NCI-H1930 (cell line): ENCODE measurements at regions not wholly inside any gene's neighbourhood (a gene's known extent, or its start where the extent isn't known, plus 50 kb on each side); places are given as distances from the start of the nearest gene placed in this dataset.
A peak's percentile ranks its signal among the peaks of the same experiment; 100 is the strongest.

ENCODE experiments used
- DNase-seq, 2 experiments: peaks; one replicate each; lab custom pipeline; 2025; lab: John Stamatoyannopoulos, UW

GRCh38 chr13:22505489-22505888, 675.3 kb upstream of the SGCG start:
- DNase-seq = no peak

GRCh38 chr13:22506096-22506691, 674.6 kb upstream of the SGCG start:
- no peak for DNase-seq

- peak in 1 of 2 experiments; percentile 37 for DNase-seq
Measured at GRCh38 chr13:22517544-22517943, 663.2 kb upstream of the SGCG start.

- no peak for DNase-seq
Measured at GRCh38 chr13:22536851-22537250, 643.9 kb upstream of the SGCG start.

GRCh38 chr13:22538400-22538799, 642.4 kb upstream of the SGCG start:
- no peak for DNase-seq

- no peak for DNase-seq
Measured at GRCh38 chr13:22549126-22549525, 631.7 kb upstream of the SGCG start.

GRCh38 chr13:22561581-22561980, 619.2 kb upstream of the SGCG start:
- DNase-seq = no peak

GRCh38 chr13:22562116-22562515, 618.7 kb upstream of the SGCG start:
- no peak for DNase-seq

GRCh38 chr13:22563272-22563671, 617.5 kb upstream of the SGCG start:
- DNase-seq = no peak

- DNase-seq = no peak
Measured at GRCh38 chr13:22569811-22570210, 611.0 kb upstream of the SGCG start.

- no peak for DNase-seq
Measured at GRCh38 chr13:22589880-22590279, 590.9 kb upstream of the SGCG start.

- DNase-seq = no peak
Measured at GRCh38 chr13:22592515-22592914, 588.3 kb upstream of the SGCG start.

- DNase-seq = no peak
Measured at GRCh38 chr13:22594041-22594440, 586.7 kb upstream of the SGCG start.

GRCh38 chr13:22596171-22596863, 584.5 kb upstream of the SGCG start:
- DNase-seq = no peak

GRCh38 chr13:22599156-22599555, 581.6 kb upstream of the SGCG start:
- DNase-seq = no peak

GRCh38 chr13:22618002-22618401, 562.8 kb upstream of the SGCG start:
- no peak for DNase-seq

- DNase-seq = no peak
Measured at GRCh38 chr13:22625691-22626090, 555.1 kb upstream of the SGCG start.

- no peak for DNase-seq
Measured at GRCh38 chr13:22629374-22629773, 551.4 kb upstream of the SGCG start.

- no peak for DNase-seq
Measured at GRCh38 chr13:22642088-22642487, 538.7 kb upstream of the SGCG start.

GRCh38 chr13:22644941-22645340, 535.8 kb upstream of the SGCG start:
- DNase-seq = no peak

- DNase-seq = no peak
Measured at GRCh38 chr13:22647156-22647850, 533.5 kb upstream of the SGCG start.

- DNase-seq = no peak
Measured at GRCh38 chr13:22648320-22648801, 532.4 kb upstream of the SGCG start.

GRCh38 chr13:22652796-22653195, 528.0 kb upstream of the SGCG start:
- no peak for DNase-seq
